ENCODE measurements at regions not wholly inside any gene's neighbourhood (a gene's known extent, or its start where the extent isn't known, plus 50 kb on each side); places are given as distances from the start of the nearest gene placed in this dataset.
"Not testable (repeated sequence)": the region's sequence is repeated elsewhere in the genome, so short reads cannot be mapped to it uniquely, and the experiment has no call there.

DNA sequence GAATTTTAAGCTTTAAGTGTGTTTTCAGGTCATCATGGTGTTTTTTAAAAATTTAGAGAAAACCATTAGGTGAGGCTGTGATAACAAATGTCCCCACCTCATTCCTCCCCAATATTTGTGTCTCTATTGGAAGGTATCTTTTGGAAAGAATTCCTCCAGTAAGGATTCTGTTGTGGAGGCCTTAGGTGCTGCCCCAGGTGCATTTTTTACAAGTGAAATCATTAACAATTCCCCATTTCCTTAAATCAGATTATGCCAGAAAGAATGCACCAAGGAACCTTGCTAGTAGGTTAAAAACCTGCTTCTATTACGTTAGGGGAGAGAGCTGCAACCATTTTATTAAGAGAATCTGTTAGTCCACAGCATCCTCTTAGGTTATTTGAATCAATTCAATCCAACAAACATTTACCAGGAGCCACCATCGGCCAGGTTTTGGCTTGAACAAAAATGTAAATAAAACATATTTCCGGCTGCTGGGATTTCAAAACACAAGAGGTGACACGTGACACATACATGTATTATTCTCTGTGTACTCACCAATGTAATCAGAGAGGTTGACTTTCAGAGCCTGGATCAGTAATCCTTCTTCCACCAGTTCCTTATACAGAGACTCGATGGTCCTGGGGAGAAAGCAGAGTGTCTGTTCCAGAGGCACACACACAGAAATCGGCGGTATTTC is 112.5 kb upstream of the ASB18 start:
- DNase-seq, result no peak

DNA sequence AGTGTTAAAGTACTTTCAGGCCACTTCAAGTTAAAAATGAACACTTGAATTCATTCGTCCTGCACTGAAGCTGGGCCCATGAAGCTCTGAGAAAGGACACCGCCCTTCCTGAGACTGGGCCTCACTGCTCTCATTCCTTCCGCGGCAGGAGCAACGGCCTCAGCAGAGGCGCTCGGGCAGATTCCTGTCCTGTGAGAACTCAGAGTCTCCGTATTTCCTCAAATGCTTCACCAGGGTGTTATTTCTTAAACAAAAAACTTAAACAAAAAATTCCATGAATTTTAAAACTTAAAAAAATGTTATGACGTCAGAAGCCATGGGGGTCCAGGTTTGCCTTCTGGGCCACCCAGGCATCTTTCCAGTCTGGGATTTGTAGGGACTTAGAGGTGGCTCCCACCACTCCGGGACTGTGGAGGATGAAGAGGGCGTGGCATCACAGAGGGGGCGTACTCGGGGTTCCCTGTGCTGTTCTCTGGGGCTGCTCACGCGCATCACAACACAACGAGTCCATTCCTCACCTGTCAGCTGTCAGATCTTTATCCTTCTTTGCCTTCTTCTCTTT is 115.9 kb upstream of the ASB18 start:
- no peak for DNase-seq

DNA sequence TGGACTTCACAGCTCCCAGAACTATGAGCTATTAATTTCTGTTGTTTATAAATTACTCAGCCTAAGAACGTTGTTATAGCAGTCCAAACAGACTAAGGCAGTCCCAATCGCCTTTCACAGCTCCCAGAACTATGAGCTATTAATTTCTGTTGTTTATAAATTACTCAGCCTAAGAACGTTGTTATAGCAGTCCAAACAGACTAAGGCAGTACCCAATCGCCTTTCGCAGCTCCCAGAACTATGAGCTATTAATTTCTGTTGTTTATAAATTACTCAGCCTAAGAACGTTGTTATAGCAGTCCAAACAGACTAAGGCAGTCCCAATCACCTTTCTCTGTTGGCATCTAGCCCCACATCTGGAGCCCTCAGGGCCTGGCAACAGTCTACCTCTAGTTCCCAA is 117.0 kb upstream of the ASB18 start:
- DNase-seq, result not testable (repeated sequence)

DNA sequence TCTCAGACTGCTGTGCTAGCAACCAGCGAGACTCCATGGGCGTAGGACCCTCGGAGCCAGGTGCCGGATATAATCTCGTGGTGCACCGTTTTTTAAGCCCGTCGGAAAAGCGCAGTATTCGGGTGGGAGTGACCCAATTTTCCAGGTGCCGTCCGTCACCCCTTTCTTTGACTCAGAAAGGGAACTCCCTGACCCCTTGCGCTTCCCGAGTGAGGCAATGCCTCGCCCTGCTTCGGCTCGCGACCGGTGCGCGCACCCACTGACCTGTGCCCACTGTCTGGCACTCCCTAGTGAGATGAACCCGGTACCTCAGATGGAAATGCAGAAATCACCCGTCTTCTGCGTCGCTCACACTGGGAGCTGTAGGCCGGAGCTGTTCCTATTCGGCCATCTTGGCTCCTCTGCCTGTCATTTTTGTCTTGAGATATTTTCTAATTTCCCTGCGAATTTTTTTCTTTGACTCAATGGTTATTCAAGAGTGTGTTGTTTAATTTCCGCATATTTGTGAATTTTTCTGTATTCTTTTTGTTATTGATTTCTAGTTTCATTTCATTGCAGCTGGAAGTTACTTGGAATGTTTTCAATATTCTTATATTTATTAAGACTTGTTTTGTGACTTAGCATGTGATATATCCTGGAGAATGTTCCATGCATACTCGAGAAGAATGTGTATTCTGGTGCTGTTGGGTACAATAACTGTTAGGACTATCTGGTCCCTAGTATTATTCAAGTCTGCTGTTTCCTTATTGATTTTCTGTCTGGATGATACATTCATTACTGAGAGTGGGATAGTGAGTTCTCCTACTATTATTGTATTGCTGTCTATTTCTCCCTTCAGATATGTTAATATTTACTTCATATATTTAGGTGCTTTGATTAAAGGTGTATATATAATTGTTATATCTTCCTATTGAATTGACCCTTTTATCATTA is 125.3 kb upstream of the ASB18 start:
- DNase-seq, result not testable (repeated sequence)

DNA sequence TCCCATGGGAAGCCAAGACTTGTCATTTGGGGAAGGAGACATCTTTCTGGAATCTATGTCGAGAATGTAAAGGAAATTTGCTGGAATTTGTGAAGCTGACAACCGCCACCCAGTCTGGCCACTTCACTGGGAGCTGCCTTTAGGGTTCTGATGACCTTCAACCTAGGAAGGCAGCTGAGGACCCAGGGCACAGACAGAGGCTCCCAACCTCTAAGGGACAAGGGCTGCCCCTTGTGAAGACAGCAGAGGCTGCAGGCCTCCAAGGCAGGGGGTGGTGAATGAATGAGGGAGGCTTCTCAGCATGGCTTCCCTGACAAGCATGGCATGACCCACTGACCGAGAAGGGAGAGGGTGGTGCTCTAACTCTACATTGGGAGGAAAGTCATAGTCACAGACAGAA is 128.9 kb upstream of the ASB18 start:
- no peak for DNase-seq

DNA sequence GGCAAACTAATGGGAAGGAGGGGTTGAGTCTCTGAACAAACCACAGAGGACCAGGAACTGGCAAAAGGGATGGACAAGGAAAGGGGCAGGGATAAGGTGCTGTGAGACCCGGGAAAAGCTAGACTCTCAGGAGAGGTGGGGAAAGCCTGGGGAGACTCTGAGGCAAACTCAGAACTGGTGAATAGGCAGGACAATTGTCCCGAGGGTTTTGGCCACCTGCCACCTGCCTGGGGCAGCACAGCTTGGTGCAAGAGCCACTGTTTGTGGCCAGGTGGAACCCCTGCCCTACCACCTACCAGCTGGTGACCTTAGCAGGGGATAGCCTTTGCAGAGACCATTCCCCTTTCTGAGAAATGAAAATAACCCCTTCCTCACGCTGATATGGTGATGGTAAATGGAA is 129.4 kb upstream of the ASB18 start:
- DNase-seq, result no peak

DNA sequence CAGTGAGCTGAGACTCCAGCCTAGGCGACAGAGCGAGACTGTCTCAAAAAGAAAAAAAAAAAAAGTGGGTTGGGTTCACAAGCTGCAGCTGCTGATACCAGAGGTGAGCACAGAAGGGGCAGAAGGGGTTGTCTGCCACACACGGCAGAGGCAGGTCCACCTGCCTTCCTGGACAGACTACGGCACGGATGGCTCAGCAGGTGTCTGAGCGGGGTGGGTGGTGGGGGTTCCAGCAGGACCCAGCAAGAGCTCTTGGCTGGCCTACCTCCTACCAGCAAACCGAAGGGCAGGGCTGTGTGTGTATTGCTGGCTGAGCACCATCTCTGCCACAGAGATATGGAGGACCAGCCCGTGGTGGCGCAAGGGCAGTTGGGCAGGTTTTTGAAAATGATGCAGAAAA is 130.4 kb upstream of the ASB18 start:
- DNase-seq, result no peak

DNA sequence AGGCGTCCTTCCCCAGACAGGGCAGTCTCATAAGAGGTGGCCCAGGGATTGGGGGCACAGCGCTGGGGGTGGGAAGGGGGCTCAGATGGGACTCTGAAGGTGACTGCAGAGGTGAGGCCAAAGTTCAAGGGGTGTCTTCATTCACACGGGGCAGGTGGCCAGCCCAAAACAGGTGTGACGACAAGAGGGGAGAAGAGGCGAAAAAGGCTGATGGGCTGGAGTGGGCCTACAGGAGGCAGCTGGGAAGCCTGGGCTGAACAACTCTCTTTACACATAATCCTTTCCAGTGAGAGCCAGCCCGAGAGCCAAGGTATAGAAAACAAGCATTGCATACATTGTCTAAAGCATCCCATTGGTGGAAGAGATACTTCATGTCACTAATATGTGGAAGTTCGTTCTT is 130.9 kb upstream of the ASB18 start:
- no peak for DNase-seq

DNA sequence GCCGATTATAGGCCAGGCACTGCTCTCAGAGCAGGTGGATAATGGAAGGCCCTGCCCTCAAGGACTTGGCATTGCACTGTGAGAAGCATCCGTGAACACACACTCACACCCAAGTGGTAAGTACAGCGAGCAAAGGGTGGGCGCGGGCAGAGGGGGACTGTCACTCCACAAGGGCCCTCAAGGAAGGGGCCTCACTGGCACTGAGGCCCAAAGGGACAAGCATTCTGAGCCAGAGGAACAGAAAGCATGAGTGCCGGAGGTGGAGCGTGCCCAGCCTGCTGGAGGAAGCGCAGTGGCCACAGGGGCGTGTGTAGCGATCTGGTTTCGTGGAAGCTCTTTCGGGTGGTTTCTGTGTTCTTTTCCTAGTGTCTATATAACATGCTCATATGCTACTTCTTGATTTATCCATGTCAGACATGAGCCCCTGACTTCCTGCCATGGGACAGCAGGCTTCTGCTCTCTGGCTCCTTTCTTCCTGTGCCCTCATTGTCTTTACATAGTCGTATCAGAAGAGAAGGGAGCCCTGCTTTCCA is 132.7 kb upstream of the ASB18 start:
- no peak for DNase-seq

DNA sequence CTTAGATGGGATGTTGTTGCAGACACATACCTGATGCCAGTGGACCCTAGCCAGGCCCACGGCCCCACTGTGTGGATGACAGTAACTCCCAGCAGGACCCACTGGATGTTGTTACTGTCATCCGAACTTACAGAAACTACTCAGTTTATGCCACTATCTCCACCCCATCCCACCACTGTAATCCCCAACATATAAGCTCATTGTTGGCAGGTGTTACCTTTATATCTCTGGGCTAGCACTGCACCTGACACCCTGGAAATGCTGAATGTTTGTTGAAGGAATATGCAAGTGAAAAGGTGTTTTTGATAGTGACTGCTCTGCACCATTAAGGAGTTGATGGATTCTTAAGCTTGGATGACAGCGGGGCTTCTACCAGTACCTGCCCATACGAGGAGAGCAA is 133.5 kb upstream of the ASB18 start:
- DNase-seq, result no peak

DNA sequence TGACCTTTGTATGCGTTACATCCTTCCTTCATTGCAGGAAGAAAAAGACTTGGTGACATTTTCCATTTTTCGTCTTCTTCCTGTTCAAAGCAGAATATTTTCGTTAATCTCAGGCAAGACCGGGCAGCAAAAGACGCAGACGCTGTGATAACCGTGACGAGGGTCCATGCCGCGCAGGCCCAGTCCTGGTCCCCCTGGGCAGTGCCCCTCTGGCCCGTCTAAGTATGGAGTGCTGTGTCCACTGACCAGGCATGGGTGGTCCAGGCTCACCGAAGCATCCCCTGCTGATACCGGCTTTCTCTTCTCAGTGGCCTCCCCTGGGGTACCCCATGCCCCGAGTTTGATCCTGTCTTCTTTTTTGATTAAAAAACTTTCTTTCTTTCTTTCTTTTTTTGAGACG is 135.2 kb upstream of the ASB18 start:
- no peak for DNase-seq

DNA sequence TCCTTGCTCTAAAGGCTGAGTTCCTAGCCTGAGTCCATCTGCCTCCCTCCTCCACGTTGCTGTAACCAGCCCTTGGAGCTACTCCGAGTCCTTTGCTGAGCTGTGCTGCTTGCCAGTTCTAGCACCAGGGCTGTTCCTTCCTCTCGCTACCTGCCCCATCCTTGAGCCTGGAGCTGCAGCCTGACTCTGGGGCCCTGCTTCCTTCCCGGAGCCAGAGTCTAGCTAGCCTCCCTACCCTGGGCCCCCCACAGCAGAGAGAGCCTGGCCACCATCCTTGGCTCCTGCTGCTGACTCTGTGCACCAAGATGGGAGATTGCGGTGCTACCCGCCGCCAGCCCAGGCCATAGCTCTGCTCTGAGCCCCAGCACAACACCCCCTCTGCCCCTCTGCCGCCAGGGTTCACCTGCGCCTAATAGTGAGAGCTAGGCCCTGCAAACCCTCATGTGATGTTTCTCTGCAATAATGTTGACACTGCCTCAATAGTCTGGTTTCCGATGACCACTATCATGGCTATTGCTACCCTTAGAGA is 135.9 kb upstream of the ASB18 start:
- no peak for DNase-seq

DNA sequence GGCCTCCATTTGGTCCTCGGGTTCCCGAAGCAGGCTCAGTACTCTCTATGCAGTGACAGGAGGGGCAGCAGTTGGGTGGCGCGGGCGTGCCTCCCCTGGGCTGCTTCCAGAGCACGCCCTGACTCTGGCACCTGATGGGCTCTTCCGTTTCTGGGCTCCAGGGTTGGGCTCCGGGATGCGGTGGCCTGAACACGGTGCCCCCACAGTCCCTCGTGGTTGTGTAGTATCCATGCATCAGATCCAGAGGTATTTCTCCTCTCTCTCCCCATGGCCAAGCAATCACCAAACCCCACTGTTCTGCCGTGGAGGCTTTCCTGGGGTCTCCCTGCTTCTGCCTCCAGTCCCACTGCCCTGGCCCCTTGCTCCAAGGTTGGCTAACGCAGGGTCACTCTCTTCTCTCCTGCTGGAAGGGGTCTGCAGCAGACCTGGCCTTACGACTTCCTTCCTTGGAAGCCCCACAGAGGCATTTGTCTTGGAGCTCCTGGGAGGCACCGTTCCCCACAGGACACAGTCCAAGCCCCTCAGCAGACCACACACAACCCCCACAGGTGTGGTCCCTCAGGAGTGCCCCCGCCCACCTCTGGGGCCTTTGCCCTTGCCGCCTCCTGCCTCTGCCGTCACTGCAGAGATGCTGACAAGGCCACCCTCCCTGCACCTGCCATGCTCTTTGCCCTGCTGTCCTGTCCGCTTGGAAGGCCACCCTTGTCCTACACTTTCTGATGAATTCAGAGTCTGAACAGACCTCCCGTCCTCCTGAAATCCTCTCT is 136.6 kb upstream of the ASB18 start:
- DNase-seq, result no peak

DNA sequence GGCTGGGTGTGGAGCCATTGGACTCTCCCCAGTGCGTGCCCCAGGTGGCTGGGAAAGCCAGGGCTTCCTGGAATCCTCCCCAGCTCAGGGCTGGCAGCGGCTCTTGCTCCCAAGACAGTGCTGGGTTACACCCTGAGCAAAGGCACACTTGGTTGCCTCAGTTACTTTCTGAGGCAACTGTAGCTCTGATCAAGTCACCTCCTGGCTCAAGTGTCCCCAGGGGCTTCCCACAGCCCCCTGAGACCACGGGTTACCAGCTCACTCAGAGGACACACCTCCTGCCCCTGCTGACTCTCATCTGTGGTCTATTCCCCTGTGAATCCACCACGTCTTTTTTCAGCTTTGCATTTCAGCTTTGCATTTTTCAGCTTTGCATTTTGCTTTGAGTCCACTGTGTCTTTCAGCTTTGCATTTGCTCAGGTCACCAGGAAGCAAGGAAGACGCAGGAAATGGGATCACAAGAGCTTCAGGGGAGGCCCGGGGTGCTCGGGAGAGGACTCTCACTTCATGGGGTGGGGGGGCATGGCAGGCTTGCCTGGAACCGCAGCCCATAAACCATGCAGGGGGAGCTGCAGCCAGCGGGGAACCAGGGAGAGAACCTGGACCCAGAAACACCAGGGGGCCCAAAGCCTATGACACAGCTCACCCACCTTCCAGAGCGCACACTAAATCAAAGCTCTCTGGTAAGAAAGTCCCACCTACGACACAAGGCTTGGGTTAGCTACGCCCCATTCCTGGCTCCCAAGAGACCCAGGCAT is 138.0 kb upstream of the ASB18 start:
- no peak for DNase-seq

DNA sequence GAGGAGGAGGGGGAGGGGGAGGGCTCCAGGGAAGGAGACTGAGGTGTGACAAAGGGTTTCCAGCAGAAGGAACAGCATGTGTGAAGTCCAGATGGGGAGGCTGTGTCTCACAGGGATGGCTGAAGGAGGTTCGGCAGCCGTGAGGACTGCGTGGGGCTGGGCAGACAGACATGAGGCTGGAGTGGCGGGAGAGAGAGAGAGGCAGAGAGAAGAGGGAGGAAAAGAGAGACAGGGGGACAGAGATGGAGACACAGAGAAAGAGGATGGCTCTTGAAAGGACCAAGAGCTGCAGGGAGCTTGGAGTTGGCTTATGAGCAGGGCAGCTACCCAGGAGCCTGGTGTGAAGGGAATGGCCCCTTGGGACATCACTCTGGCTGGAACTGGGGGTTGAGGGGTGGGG is 138.9 kb upstream of the ASB18 start:
- no peak for DNase-seq

DNA sequence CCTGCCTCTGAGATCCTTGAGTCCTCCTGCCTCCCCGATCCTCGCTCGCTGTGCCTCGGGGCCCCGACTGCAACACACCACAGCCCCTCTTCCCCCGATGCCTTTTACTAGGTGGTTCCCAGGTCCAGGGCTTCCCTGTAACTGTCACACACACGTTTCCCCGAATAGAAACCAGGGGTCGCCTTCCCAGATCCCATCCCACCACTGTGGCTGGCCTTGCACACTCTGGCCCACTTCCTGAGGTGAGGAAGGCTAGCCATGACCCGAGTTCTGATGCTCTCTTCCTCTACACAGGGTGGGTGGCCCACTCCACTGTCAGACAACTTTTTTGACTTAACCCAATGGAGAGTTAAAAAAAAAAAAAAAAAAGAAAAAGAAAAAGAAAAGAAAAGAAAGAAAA is 139.6 kb upstream of the ASB18 start:
- no peak for DNase-seq

DNA sequence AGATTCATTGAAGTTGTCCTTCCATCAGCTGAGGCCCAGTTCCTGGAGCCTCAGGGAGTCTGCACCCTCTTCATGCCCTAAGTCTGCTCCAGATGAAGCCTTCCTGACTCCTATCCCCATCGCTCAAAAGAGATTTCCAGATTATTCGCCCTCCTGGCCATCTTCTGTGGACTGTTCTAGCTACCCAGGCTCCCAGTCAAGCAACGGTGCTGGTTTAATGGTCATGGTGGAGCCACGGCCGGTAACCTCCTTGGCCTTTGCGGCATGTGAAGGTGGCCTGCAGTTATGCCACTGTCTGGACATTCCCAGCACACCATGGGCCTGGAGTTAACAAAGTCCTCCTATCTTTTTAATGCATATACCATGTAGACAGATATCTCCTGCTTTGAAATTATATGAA is 140.1 kb upstream of the ASB18 start:
- no peak for DNase-seq

DNA sequence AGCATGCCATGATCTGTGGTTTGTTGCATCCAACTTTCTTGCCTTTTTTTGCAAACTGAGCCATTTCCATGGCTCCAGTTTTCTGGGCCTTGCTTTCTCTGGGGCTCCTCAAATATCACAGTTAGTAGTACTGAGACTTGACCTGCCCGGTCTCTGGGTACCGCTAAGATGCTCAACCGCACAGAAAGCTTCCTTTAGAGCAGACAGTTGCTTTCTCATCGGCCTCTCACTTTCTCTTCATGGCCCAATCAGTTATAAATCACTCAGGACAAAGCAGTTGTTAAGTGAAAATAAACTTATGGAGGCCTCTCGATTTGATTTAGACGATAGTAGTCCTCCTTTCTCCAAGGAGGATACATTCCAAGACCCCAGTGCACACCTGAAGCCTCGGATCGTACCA is 141.2 kb upstream of the ASB18 start:
- no peak for DNase-seq

DNA sequence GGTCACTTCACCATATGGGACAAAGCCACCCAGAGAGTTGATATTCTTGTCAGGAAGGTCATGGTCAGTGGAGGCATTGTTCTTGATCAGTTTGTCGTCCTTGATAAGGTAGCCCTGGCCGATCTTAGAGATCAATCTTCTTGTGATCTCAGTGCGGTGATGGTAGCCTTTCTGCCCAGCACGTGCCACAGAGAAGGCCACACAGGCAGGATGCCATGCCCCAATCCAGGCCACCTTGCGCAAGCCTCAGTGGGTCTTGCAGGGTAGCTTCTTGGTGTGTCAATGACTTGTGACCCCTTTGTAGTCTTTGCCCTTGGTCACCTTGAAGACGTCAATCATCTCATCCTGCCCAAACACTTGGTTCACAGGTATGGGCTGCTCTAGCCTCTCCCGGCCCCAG is 143.9 kb upstream of the ASB18 start:
- DNase-seq, result no peak

DNA sequence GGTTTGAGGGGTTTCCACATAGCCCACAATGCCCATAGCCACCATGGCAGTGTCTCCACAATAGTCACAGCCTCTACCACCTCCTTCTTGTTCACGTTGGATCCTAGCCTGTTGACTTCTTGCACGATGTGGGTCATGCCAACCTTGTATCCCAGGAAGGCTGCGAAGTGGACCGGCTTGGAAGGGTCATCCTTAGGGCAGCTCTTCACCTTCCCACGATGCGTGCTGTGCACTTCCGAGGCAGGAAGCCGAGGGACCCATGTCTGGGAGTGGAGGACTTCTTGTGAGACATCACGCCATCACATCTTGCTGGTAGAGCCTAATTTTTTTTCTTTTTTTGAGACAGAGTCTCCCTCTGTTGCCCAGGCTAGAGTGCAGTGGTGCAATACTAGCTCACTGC is 144.6 kb upstream of the ASB18 start:
- no peak for DNase-seq

DNA sequence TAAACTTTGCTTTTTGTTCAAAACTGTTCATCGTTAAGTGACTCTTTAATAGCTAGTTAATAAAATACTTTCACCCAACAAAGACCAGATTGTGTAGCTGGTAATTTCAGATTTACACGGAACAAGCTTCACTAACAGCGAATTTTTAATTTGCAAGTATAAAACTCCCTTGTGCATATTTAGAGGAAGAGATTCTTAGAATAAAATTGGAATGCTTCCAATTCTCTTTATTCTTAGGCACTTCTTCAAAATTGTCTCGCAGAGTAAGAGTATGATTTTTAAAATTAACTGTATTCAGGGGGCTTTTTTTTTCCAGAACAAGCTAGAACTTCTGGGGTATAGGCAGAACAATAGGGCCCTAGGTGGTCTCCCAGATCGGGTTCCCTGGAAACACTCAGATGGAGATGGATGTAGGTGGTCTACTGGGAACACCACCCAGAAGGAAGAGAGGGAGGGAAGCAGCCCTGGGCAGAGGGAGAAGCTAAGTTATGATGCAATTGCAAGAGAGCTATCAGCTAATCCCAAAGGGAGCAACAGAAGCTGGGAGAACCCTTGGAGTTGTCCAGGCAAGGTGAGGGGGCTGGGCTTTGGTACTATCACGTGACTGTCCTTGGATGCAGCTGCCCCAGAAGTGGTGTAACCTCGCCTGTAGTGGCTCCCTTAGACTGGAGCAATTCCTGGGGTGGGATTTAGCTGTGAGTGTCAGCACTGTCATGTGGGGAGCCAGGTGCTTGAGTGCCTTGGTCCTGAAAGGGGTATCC is 151.7 kb upstream of the ASB18 start:
- no peak for DNase-seq

Data from right forelimb (tissue), 1 donor.